Tongue (tissue), 1 donor: ENCODE measurements at regions not wholly inside any gene's neighbourhood (a gene's known extent, or its start where the extent isn't known, plus 50 kb on each side); places are given as distances from the start of the nearest gene placed in this dataset.
A peak's percentile ranks its signal among the peaks of the same experiment; 100 is the strongest.
"Not testable (repeated sequence)": the region's sequence is repeated elsewhere in the genome, so short reads cannot be mapped to it uniquely, and the experiment has no call there.

Experiments used
- DNase-seq: peaks from one replicate; pipeline ENCODE4 v3.0.0-alpha.2; 2015

DNA sequence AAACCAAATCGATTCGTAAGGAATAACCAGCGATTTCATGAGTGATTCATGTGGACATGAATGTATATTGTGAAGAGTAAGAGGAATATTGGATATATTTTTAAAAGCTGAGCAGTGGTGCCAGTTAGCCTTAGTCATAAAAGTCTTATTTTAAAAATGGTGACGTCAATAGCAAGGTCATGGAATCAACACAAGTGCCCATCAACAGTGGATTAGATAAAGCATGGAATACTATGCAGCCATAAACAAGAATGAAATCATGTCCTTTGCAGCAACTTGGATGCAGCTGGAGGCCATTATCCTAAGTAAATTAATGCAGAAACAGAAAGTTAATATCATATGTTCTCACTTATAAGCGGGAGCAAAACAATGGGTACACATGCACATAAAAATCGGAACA, 89.0 kb upstream of the STOX2 start:
- no peak for DNase-seq

DNA sequence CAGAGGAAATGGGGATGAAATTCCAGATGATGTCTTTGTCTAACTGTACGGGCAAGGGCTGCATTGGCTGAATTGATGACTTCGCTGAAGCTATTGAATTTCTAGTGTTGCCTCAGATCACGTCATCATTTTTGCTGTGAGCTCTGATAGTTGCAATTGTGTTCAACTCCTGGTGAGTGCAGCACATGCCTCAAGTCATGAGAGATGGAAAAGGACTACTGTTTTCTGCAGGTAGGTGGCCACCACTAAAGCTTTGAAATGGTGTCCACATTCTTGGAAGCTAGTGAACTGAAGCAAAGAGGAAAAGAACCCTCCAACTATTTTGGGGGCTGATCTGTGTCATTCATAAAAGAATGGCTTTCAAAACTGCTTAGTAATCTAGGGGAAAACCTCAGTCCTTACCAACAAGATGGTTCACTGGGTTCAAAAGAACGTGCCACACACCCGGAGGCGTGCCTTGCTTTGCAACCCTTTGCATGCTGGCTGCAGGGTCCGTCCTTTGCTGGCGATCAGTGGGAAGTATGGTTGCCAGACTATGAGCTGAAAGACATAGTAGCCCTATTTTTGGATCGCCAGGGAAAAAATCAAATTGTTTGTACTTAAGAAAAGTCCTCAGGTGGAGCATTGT, 88.1 kb upstream of the STOX2 start:
- no peak for DNase-seq

DNA sequence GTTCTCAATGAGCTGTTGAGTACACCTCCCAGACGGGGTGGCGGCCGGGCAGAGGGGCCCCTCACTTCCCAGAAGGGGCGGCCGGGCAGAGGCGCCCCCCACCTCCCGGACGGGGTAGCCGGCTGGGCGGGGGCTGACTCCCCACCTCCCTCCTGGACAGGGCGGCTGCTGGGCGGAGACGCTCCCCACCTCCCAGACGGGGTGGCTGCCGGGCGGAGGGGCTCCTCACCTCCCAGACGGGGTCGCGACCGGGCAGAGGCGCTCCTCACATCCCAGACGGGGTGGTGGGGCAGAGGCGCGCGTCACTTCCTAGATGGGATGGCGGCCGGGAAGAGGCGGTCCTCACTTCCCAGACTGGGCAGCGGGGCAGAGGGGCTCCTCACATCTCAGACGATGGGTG, 86.5 kb upstream of the STOX2 start:
- DNase-seq = not testable (repeated sequence)

DNA sequence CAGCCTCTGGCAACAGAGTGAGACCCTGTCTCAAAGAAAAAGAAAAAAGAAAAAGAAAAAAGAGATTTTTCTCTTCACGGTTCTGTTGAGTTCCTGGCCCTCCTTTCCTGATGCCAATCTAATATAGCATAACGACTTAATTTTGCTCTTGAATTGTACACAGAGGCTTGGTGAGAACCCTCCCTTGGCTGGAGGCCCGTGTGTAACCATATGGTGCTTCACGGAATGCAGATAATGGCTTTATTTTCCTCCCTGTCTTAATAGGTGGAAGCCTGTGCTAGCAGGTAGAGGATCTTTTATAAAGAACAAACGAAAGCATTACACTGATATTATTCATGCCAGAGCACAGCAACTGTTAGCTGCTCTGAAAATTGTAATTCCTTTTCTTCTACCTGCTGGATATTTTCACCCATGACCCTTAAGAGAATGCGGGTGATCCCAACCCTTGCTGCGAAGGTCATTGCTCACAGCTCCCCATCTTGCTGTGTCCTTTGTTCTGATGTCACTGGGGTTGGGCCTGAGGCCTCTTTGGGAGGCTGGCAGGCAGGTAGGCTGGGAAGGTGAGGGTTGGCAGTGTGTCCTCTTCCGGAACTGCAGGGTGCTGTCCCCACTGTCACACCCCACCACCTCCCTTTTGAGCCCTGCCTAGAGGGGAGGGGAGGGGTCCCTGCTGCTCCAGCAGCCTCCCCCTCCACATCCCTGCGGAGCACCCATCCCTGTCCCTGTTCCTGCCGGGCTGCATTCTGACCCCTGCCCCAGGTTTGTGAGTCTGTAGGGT, 83.8 kb upstream of the STOX2 start:
- peak; percentile 54 for DNase-seq

DNA sequence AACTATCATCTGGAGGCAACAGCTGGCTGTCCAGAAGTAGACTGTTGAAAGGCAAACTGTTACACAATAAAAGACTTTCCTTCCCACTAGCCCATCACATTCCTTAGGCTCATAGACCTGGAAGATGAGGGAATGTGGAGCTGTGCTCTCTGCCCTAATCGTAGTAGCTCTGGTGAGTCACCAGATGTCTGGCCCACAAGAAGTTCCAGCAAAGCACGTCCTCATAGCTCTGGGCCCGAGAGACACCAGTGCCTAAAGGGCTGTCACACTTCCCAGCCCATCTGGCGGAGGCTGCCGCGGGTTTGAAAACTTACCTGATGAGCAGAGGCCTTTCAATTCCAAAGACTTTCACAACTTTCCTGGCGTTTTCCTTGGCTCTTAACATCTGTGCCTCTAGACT, 81.7 kb upstream of the STOX2 start:
- DNase-seq = peak; percentile 73

DNA sequence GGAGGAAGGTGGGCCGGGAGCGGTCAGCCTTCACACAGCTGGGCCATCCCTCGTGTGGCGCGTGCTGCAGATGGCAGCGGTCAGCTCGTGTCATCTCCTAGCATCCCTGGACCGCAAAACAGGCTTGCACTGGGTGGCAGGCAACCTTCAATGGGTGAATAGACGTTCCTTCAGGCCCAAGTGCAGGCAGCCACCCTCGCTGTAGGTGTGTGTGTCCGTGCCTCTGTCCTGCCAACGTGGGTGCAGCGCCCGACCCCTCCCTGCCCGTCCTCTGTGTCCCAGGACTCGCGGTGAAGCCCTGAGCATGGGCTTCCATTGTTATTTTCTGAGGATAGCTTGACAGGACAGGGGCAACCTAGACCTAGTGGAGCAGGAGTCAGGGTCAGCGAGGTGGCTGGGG, 79.8 kb upstream of the STOX2 start:
- no peak for DNase-seq

DNA sequence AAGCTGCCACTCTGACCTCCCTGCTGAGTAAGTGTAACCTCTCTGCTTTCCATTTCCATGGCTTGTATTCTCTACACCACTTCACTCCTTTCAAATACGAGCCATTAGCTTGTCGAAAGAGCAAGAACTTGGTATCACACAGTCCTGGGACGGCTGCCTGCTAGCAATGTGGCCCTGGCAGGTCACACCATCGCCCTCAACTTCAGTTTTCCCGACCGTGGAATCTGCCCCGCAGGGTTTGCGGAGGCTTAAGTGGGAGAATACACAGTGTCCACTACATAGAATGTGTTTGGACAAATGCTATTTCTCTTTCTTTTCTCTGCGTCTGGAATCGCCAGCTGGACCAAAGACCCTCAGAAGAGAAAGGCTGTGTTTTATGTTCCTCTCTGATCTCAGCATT, 78.6 kb upstream of the STOX2 start:
- DNase-seq = no peak

DNA sequence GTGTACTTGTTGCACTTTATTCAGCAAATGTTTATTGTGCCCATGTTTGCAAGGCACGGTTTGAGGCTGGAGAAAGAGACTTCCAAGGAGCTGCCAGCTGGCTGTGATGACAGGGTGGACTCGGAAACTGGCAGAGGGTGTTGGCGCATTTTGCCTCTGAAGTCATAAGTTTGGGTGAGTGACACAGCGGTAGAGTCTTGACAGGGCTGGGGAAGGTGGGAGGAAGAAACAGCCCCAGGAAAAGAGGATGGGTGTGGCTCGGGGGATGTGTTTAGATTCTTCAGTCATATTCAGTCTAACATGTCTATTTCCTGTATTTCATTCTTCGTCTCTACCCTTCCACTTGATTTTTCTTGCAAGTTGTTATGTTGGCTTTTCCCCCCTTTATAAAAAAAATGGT, 77.0 kb upstream of the STOX2 start:
- DNase-seq = peak; percentile 58

DNA sequence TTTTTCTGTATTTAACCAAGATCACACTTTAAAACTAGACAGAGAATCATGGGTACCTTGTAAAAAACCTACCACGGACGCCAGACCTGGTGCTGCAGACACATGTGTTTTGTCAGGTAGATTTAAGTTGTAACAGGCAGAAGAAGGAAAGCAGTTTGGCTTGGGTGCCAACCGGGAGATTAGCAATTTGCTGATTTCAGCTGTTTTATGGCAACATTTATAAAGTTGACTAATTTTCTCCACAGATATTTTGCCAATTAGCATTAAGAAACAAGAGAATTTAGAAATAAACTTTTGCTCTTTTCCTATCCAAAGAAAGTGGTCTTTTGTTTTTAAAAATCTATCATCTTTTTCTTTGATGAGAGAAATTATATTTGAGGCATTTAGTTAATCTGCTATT, 76.3 kb upstream of the STOX2 start:
- no peak for DNase-seq

DNA sequence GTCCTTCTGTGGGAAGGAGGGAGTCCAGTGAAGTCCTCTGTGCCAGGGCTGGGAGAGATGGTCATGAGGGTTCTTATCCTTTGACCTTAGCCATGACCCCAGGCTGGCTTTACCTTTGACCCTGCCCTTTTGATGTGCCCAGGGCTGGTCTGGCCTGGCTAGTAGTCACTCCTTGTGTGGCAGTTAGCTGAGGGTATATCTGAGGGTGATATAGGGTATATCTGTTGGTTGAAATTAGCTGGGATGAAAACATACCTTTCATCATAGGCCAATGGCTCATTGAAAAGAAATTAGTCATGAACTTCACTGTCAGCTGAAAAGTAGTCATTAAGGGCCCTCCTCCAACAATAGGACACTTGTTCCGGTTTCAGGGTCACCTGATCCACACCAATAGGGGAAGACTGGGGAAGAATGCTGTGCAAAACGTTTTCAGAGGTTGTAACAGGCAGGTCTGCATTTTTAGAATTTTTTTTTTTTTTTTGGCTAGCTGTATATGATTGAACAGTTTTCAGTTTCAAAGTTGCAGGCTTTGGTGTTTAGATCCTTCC, 74.6 kb upstream of the STOX2 start:
- DNase-seq = no peak

DNA sequence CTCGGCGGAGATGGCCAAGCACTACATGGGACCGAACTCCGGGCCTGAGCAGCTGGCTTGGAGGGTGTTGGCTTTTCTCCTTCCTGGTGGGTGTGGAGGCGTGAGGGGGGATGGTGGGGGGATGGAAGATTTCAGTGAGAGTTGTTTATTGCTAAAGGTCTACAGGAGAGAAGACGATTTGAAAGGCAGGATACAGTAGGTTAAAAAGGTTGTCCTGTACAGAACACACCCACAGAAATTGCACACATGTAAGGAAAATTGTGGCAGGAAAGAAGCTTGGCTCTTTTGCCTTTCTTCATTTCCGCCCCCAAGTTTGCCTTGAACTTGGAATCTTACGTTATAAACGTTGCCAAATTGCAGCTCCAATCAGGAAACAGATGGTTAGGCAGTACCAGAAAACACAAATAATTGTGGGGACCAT, 74.1 kb upstream of the STOX2 start:
- DNase-seq = no peak

DNA sequence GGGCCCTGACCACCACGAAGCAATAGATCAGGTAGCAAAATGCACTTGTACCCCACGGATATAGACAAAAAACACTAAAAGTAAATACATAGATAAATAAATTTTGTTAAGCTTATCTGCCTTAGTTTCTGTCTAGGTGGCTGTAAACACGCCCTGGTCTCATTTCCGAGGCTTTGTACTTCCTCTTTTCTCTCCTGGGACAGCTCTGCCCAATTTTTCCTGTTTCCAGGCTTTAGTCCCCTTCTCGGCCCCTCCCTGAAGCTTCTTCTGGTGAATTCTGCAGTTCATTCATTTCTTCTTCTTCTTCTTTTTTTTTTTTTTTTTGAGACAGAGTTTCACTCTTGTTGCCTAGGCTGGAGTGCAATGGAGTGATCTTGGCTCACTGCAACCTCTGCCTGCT, 73.4 kb upstream of the STOX2 start:
- DNase-seq = no peak

DNA sequence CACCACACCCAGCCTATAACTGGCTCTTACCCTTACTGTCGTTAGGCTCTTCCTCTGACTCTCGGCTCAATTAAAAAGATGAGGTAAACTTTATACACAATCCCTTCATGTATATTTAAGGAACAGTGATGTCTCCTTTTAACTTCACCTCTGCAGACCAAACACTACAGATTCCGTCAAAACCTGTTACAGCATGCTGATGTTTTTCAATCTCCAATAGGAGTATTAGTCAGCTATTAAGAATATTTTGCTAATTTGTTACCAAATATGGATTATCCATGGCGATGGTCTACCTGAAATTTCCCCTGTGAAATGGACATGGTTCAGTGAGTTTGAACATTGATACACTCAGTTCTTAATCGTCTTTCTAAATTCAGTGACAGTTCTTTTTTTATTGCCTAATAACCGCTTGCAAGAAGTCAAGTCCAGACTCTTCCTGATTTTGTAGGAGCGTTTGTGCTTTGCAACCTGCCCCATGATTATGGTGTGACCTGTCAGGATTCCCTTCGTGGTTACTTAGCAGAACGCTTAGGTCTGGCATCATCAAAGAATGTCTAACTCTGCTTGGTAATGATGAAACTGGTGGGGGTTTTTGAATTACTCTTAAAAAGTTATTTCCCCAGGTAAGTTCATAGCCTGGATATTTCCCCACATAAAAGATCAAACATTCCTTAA, 72.2 kb upstream of the STOX2 start:
- no peak for DNase-seq

DNA sequence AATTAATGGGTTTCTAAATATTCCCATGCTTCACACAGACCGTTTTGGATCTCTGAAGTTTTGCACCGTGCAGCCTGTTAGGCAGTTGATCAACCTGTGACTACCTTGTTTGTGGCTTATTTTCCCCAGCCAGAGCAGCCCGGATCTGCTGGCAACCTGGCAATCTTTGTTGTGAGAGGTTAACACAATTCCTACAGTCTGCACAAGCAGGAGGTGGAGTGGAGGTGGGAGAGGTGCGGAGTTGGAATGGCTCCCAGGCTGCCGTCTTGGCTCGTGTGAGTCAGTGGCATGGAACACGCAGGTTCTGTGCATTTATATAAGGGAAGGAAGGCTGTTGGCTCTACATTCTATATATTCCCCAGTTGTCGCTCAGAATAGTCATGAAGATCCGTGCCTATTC, 70.9 kb upstream of the STOX2 start:
- DNase-seq = no peak

DNA sequence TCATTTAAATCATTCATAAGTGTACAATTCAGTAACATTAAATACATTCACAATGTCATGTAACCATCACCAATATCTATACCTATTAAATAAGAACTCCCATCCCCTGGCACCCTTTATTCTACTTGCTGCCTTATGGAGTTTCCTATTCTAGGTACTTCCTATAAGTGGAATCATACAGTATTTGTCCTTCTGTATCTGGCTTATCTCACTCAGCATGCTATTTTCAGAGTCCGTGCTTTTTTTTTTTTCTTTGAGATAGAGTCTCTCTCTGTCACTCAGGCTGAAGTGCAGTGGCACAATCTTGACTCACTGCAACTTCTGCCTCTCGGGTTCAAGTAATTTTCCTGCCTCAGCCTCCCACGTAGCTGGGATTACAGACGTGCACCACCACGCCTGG, 67.9 kb upstream of the STOX2 start:
- no peak for DNase-seq

DNA sequence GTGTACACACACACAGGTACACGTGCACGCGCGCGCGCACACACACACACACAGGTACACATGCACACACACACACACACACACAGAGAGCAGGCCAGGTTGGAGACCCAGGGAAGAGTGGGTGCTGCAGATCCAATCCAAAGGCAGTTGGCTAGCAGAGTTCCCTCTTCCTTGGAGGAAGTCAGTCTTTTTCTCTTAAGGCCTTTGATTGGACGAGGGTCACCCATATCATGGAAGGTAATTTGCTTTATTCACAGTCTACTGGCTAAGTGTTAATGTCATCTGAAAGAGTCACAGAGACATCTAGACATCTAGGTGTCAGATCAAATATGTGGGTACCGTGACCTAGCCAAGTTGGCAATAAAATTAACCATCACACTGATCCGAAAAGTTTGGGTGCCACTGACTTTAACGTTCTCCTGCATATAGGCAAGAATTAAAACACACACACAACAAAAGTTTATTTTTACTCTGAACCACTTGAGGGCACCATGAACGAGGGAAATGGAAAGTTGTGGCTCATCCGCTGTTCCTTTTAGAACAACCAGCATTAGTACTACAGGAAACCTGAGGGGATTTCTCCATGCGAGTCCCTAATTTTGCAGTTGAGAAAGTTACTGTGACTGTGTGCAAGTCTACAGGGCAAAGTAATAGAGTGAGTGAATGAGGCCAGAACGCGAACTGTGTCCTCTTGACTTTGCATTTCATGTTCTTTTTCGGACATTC, 66.0 kb upstream of the STOX2 start:
- DNase-seq = peak; percentile 68

DNA sequence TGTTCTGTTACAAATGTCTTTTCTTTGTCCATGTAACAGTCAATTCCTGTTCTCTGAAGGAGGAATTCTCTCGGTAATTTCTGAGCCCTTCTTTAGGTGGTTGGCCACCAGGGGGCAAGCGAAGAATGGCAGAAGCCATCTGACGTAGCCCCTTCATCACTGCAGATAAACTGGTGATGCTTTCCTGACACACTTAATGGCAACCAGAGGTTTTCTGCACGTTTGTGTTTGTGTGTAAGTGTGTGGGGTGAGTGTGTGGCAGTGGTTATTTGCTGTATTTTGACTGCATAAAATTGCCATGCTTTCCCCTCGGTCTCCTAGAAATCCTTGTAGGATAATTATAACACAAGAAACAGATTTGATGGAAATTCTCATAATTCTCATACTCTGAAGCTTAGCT, 64.8 kb upstream of the STOX2 start:
- peak; percentile 94 for DNase-seq

DNA sequence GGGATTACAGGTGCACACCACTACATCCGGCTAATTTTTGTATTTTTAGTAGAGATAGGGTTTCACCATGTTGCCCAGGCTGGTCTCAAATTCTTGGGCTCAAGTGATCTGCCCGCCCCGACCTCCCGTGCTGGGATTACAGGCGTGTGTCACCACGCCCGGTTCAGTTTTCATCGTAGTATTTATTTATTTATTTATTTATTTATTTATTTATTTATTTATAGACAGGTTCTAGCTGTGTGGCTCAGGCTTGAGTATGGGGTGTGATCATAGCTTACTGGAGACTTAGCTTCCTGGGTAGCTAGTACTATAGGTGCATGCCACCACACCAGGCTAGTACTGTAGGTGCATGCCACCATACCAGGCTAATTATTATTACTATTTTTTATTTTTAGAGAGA, 64.1 kb upstream of the STOX2 start:
- DNase-seq = no peak

DNA sequence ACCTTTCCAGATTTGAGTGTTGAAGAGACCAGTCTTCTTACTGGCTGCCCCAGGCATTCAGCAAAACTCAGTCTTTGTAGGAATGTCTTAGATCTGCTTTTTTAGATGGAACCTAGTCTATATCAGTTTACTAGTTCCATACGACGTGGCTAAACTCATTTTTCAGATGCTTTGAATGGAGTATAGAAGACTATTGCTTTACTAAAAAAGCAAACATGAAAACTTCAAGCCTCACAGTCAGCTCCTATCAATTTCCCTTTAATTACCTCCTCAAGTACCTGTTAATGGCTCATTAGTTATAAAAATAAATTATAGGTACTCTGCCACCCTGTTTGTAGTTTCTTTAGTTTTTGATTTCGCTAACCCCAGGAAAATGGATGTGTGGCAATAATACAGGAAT, 63.0 kb upstream of the STOX2 start:
- DNase-seq = no peak

DNA sequence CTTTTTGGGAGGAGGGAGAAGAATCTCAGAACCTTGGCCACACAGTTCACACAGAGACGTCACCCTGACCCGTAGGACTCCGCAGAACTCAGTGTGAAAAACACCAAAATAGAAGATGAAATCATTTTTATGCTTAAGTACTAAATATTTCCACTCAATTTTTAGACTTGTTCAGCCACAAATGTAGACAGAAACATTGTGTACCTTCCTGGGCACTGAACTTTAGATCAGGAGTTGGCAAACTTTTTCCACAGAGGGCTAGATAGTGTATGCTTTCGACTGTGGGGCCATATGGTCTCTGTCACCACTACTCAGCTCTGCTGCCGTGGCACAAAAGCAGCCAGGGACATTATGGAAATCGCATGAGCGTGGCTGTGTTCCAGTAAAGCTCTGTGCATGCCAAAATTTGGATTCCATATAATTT, 61.8 kb upstream of the STOX2 start:
- DNase-seq = peak; percentile 77

DNA sequence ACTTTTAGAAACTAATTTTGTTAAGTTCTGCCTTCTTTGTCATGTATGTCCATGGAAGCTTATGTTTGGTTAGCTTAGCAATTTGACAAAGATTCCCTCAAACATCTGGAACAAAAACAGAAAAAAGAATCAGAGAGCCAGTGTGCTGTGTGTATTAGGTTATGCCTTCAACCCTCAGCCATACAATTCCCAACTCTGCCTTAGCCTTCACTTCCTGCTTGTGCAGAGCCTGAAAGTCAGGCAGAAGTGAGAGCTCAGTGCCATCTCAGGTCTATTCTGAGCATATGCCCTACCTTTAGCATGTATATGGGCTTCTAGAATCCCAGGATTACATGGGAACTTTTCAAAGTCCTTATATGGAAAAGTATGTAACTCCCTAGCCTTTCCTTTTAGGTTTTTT, 58.2 kb upstream of the STOX2 start:
- DNase-seq = no peak

DNA sequence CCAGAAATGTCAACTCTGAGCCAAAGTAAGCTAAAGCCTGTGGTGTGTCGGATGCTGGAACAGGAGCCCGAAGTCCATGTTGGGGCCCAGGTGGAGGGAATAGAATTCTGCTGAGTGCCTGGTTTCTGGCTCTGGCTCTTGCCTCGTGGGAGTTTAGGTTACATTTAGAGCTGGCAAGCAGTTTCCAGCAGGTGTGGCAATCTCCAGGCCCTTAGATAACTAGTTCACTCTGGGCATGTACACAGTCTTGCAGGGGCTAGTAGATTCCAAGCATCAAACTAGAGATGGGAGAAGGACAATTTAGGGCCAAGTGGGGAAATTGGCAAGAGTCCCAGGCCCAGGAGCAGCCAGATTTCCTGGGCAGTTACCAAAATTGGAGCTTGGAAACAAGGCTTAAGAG, 56.3 kb upstream of the STOX2 start:
- DNase-seq = peak; percentile 82
